T-helper 22 cell (primary cell): ENCODE measurements at regions not wholly inside any gene's neighbourhood (a gene's known extent, or its start where the extent isn't known, plus 50 kb on each side); places are given as distances from the start of the nearest gene placed in this dataset.
"Not testable (repeated sequence)": the region's sequence is repeated elsewhere in the genome, so short reads cannot be mapped to it uniquely, and the experiment has no call there.

Source experiments
- DNase-seq: peaks from one replicate; pipeline ENCODE4 v3.0.0-alpha.2; 2020; ENCODE audit warnings: low read depth

DNA sequence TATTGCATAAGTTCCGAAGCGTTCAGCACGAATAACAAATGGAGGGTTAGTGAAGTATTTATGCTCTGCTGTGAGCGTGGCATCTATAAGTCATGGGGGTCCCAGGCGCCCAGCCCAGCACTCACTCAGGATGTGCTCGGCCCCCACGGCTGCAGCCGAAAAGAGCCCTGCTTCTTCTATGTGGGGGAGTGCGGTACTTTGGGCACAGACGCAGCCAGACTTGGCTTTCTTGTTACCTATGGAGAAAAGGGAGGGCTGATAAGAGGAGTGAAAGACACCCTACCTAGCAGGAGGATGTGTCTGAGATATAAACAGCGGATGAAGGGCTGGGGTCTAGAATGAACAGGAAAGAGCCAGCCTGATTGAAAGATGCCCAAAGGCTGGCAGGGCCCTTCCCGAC, 51.4 kb downstream of the MRPL36 start:
- DNase-seq, result no peak

DNA sequence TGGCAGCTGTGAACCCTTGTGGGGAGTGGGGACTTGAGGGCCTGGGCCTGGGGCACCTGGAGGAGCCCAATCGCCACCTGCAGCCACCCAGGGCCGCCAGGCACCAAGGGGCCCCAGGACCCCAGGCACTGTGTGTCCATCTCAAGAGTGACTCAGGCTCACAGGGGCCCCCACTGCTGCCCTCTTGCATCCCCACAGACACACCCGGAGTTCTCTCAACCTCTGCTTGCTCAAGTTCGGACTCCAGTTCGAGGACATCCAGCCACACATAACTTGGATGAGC, 51.9 kb downstream of the MRPL36 start:
- no peak for DNase-seq

DNA sequence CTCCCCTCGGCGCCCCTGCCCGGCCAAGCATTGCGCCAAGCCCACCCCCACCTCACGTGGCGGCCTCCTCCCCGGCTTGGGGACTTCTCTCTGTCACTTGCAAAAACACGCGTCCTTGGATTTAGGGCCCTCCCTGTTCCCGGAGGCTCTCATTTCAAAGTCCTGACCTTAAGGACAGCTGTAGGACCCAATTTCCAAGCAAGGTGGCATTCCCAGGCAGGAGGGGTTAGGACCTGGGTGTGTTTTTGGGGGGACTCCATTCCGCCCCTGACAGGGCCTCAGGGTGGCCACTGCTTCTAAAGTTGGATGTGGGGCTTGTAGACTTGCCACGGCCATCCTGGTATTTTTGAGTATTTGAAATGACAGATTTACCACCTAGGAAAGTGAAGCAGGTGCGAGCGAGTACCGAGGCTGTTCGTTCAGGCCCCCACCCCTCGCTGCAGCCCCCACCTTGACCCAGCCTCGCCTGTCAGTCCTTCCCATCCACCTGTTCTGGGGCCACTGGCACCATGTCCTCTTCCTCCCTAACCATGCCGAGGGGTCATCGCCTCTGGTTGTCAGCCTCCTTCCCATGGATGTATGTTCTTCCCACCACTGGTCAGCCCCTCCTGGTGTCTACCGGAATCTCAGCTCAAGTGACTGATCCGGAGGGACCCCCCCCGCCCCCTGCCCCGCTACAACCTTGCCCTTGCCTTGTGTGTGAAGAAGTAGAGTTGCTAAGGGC, 52.4 kb downstream of the MRPL36 start:
- DNase-seq, result no peak

GRCh38 chr5:1746371-1747078, 53.1 kb downstream of the MRPL36 start:
- DNase-seq, result no peak

GRCh38 chr5:1745796-1746370, 53.8 kb downstream of the MRPL36 start:
- no peak for DNase-seq

DNA sequence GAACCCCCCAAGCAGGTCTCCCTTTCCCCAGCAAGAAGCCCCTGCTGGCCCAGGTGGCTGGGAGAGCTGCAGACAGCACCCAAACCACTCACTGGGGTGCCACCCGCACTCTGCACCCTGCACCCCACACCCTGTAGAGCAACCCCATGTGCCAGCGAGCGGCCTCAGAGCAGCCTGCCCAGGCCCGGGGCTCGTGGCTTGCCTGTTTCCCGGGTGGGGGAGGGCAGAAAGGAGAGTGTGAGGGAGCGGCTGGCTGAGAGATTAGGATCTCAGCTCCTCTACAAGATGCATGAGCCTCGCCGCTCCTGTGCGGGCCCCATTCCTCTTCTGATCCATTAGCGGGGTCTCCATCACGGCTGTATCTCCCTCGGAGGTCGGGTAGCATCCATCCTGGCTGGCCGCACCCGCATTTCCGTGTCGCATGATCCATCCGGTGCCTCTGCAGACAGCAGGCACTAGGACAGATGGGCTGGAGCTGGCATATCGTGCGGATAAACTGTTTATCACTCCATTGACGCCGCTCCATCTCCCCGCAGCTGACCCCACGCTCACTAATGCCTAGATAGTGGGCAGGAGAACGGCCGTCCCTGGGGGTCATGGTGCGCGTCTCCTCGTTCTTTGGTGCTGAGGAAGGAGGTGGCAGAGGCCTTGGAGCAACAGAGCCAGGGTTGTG, 54.4 kb downstream of the MRPL36 start:
- DNase-seq, result no peak

DNA sequence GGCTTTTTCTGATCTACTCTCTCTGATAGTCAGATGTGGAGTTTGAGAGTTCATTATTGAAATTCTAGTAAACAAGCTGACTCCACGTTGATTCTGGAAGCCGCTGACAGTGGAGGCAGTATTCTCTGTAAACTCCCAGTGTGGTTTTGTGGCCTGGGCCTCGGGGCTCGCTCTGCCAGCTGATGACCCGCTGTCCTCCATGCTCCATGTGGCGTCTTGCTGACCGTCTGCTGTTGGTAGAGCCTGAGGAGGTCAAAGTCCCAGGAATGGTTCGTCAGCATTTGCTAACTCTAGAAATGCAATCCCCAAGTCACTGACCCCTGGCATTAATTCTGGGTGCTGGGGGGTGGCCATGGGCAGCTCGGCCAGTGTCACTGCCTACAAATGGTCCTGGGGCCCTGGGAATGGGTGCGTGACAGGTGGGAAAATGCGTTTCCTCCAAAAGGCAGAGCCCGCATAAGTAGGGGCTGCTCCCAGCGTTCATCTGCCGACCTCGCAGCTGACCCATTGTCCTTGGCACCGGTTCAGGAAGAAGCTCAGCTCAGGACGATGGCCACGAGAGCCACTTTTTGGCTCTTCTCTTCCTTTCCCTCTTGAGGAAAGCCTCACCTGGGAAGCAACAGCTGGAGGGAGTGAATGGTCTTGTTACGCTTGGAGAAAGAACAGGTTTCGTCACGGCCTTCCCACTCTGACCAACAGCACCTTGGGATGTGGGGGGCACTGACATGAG, 55.1 kb downstream of the MRPL36 start:
- DNase-seq, result no peak

GRCh38 chr5:1743769-1744085, 55.9 kb downstream of the MRPL36 start:
- no peak for DNase-seq

DNA sequence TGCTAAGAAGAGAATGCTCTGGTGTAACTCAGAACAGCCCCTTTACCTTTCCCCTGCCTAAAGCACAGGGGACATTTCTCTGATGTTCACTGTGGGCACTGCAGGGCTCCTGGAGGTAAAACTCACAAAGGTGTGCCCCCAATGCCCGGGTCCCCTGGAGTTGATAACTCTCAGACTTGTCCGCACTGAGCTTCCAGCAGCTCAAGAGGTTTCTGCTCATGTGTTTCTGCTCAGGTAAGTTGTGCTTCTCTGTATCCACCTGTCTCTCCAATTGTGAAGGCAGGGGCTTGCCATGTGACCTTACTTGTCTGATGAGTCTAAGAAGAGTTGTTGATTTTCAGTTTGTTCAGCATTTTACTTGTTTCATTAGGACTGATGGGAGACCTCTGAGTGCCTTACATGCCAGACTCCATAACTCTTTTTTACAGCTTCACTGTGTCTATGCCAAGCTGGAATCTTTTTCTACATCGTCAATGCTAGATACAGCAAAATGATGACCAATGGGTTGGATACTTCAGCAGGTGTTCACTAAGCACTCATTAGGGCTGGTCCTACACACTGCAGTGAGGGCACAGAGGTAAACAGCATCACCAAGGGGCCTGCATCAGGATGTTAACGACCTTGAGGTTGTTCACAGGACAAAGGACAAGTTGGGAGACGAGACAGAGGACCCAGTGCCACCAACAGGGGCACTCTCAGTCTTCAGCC, 56.4 kb downstream of the MRPL36 start:
- no peak for DNase-seq

GRCh38 chr5:1737790-1738405, 61.7 kb downstream of the MRPL36 start:
- DNase-seq, result no peak

DNA sequence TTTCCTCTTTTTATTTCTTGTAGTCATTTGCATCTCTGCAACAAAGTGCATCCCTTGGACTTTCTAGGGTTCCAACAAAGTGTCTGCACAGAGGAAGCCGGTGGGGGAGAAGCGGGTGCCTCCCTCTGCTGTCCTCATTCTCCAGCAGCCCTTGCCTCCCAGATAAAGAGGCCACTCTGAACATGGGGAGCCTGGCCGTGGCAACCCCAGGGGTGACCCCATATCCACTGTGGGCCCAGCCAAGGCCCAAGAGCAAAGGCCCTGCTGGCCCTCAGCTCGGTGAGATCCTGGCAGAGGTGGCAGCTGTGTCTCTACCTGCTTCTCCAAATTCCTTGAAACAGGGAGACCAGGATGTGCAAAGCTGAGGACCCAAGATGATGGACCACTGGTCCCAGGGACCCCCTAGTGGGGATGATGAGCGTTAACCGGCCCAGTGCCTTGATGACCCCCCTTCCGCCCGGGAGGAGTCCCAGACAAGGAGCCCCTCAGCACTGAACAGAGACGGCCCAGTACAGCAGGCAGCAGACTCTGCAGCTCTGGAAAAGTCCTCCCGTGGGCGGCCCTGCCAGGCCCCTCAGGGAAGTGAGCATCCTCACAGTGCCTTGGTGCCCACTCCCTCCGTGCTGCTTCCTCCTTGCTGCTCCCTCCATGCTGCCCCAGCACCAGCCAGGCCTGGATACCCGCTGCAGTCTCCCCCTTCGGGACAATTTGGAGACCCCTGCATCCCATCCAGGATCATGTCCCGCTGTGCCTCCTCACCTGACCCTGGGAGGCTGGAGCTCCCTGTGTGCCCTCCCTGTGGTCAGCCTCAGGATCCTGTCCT, 62.5 kb downstream of the MRPL36 start:
- no peak for DNase-seq

DNA sequence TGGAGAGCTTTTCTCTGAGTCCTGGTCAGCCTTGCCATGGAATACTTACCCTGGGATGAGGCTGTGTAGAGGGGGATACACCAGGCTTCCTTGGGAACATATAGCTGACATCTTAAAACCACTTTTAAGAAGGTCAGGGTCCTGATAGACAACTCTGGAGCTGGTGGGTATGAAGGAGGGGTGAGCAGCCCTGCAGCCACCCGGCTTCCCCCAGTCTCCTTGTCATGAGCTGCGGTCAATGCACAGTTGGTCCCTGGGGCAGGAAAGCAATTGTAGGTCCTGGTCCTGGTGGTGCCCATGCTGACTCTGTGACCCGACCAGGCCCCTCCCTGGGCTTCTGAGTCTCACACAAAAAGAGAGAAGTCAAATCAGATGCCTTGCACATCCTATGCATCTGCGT, 63.6 kb downstream of the MRPL36 start:
- DNase-seq, result no peak

DNA sequence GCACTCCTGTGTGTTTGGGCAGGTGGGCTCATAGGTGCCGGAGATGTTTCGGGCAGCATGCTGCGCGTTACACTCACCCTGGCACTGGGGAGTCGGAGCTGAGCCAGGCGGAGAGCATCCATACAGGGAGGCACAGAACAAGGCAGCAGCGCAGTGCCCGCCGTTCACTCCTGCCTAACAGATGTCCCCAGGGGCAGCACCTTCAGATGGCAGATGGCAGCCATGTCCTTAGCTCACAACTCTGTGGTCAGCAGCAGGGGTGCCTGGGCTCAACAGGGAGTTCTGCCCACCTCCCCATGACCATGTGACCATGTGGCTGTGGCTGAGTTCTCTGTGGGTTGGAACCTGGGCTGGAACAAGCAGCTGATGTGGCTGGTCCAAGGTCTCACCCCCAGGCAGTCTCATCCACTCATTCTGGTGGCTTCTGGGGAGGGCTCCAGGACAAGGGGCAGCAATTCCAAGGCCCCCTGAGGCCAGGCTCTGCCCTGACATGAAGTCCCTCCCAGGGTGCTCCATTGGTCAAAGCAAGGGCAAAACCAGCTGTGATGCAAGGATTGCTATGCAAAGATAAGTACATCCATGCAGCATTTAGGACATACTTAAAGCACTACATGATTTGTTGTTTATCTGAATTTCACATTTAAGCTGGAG, 64.2 kb downstream of the MRPL36 start:
- DNase-seq, result no peak

GRCh38 chr5:1734908-1735289, 64.7 kb downstream of the MRPL36 start:
- DNase-seq, result no peak

- DNase-seq, result no peak
Observed at GRCh38 chr5:1734271-1734907, 65.2 kb downstream of the MRPL36 start.

GRCh38 chr5:1733369-1733768, 66.3 kb downstream of the MRPL36 start:
- DNase-seq, result no peak

GRCh38 chr5:1732945-1733344, 66.7 kb downstream of the MRPL36 start:
- DNase-seq, result no peak

GRCh38 chr5:1732238-1732941, 67.2 kb downstream of the MRPL36 start:
- no peak for DNase-seq

DNA sequence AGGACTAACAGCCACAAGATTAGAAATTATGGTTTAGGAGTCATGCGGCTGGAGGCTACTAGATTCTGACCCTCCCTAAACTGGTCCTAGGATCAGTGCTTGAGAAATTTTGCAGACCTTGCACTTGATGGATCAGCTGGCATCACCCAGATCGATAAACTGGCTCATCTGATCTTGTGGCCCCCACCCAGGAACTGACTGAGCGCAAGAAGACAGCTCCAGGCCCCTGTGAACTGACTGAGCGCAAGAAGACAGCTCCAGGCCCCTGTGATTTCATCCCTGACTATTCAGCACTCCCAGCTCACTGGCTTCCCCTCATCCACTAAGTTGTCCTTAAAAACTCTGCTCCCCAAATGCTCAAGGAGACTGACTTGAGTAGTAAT, 67.8 kb downstream of the MRPL36 start:
- DNase-seq, result not testable (repeated sequence)
